LNCaP clone FGC (cell line): ENCODE measurements at regions not wholly inside any gene's neighbourhood (a gene's known extent, or its start where the extent isn't known, plus 50 kb on each side); places are given as distances from the start of the nearest gene placed in this dataset.

Experiments used
- DNase-seq: peaks from one replicate; pipeline ENCODE4 v3.0.0-alpha.2; 2011; ENCODE audit warnings: low read depth
- H3K4me3 ChIP-seq: 2 replicates; pipeline ENCODE4 v1.5.1; 2011; ENCODE audit warnings: mild to moderate bottlenecking, low read depth, low read length, control low read depth
- CTCF ChIP-seq: IDR thresholded peaks from 2 replicates; pipeline ENCODE4 v1.5.1; 2012; ENCODE audit warnings: mild to moderate bottlenecking; ENCODE audit not compliant: control insufficient read depth, insufficient read depth; ENCODE audit errors: extremely low read depth

DNA sequence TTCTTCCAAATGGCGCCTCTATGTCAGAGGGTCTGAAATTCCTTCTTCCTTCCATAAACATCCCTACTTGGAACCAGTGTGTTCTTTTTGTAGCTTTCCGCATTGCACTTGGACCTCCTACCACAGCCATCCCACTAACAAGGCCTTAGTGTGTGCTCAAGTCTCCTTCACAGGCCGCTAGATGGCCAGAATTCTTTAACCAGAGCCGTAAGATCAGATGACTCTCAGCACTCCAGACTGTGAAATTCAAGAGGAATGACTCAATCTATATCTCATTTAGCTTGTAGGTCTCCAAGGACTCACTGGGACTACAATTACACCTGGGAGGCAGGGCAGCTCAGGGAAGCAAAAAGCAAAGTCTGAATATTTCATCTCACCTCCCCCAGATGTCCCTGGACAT lies 298.9 kb downstream of the EIPR1 start:
- no peak overlapping the region for H3K4me3 ChIP-seq
- no peak for DNase-seq
- no peak for TF ChIP-seq CTCF

- TF ChIP-seq CTCF: no peak
- DNase-seq: no peak
- H3K4me3 ChIP-seq: no peak overlapping the region
Observed at GRCh38 chr2:3076848-3077642, 300.6 kb downstream of the EIPR1 start.

DNA sequence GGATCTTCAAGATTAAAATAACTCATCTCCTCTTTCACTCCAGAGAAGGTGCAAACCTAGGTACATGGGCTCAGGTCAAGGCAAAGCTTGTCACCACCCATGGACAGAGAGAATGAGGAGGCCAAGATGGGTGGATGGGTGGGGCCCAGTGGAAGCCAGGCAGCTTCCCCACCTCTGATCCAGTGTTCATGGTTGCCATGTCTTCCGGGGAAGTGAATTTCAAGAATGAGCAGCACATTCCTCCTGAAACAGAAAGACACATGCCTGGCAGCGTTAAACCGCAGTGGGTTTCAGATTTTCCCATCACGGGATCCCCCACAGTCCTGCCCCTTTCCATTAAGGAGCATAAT lies 301.7 kb downstream of the EIPR1 start:
- no peak overlapping the region for H3K4me3 ChIP-seq
- TF ChIP-seq CTCF: no peak
- no peak for DNase-seq

- TF ChIP-seq CTCF: no peak
- no peak overlapping the region for H3K4me3 ChIP-seq
- no peak for DNase-seq
Observed at GRCh38 chr2:3075316-3075990, 302.2 kb downstream of the EIPR1 start.

- DNase-seq: no peak
- no peak overlapping the region for H3K4me3 ChIP-seq
- TF ChIP-seq CTCF: no peak
Observed at GRCh38 chr2:3073704-3074103, 303.9 kb downstream of the EIPR1 start.

GRCh38 chr2:3073041-3073595 lies 304.5 kb downstream of the EIPR1 start:
- no peak for TF ChIP-seq CTCF
- no peak overlapping the region for H3K4me3 ChIP-seq
- DNase-seq: no peak
